Psoas muscle (tissue), 7 donors: ENCODE measurements at regions not wholly inside any gene's neighbourhood (a gene's known extent, or its start where the extent isn't known, plus 50 kb on each side); places are given as distances from the start of the nearest gene placed in this dataset.

ENCODE experiments used
- ATAC-seq, 4 donors: fragments of 200-7000 bp; cut with Tn5 transposase; one replicate each; pipeline ENCODE4 v1.9.1; 2020; ENCODE audit warnings: moderate library complexity in 3 of 4, mild to moderate bottlenecking in 2 of 4
- DNase-seq, 2 donors: peaks; one replicate each; pipeline ENCODE4 v3.0.0-alpha.2; 2020
- H3K27ac ChIP-seq: fragments of 200-600 bp; one replicate; pipeline ENCODE4 v1.8.0; 2022
- H3K27me3 ChIP-seq, 3 donors: fragments of 200-600 bp in 1 of 3; one replicate each; pipeline versions ENCODE4 v1.6.1 to v1.8.0; 2013 to 2022; ENCODE audit warnings: low read length in 2 of 3, mild to moderate bottlenecking in 2 of 3, moderate library complexity in 1 of 3; ENCODE audit not compliant: insufficient read depth in 3 of 3
- H3K36me3 ChIP-seq, 2 donors: fragments of 200-600 bp in 1 of 2; one replicate each; pipeline versions ENCODE4 v1.6.1 to v1.8.0; 2013 to 2022; ENCODE audit warnings: low read depth in 1 of 2, mild to moderate bottlenecking in 1 of 2, moderate library complexity in 1 of 2; ENCODE audit not compliant: insufficient read depth in 1 of 2
- H3K4me1 ChIP-seq: fragments of 200-600 bp; one replicate; pipeline ENCODE4 v1.8.0; 2022
- H3K4me3 ChIP-seq: fragments of 200-600 bp; one replicate; pipeline ENCODE4 v1.8.0; 2022; ENCODE audit warnings: mild to moderate bottlenecking
- H3K9me3 ChIP-seq: fragments of 200-600 bp; one replicate; pipeline ENCODE4 v1.8.0; 2022
- WGBS, 3 donors: extraction: QIAGEN DNeasy Blood & Tissue Kit; methylation state at CpG; one replicate each; pipeline versions ENCODE4 v1.1.6 to v1.1.7; 2013; 5-methylcytosine and 5-hydroxymethylcytosine counted together
- intact Hi-C, 2 donors: fragments of 100-400 bp; cut with DNase I; formaldehyde crosslinking; loops; one replicate each; pipeline versions ENCODE4 v1.11.0 to v1.14.2; 2022
- TF ChIP-seq, protein P1 (sequence below): fragments of 200-600 bp; IDR thresholded peaks from one replicate; pipeline ENCODE4 v1.8.0; 2022; ENCODE audit warnings: antibody characterized with exemption
- donor health status: healthy with polysubstance abuse.
- donor health status: DM: no; HTN: no; CAD: no; lungs with moderate emphysema.
- donor health status: Bipolar disorder and iron deficiency.
- donor health status: healthy.
- donor health status: DM: yes; HTN: yes; CAD: no.
- donor health status: DM: no; HTN: no; CAD: no.
- donor health status: DM: yes; HTN: yes; CAD: no.

GRCh38 chr13:79870123-79870522 lies 389.2 kb downstream of the NDFIP2 start:
- intact Hi-C loops = no loop called here
- H3K27ac ChIP-seq = no peak overlapping the region
- no peaks in the 10 kb centered on the region for H3K4me1 ChIP-seq
- H3K36me3 ChIP-seq = no peaks in the 10 kb centered on the region
- no peaks in the 10 kb centered on the region for H3K9me3 ChIP-seq
- TF ChIP-seq, protein P1, sequence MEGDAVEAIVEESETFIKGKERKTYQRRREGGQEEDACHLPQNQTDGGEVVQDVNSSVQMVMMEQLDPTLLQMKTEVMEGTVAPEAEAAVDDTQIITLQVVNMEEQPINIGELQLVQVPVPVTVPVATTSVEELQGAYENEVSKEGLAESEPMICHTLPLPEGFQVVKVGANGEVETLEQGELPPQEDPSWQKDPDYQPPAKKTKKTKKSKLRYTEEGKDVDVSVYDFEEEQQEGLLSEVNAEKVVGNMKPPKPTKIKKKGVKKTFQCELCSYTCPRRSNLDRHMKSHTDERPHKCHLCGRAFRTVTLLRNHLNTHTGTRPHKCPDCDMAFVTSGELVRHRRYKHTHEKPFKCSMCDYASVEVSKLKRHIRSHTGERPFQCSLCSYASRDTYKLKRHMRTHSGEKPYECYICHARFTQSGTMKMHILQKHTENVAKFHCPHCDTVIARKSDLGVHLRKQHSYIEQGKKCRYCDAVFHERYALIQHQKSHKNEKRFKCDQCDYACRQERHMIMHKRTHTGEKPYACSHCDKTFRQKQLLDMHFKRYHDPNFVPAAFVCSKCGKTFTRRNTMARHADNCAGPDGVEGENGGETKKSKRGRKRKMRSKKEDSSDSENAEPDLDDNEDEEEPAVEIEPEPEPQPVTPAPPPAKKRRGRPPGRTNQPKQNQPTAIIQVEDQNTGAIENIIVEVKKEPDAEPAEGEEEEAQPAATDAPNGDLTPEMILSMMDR = no peak
- DNase-seq (no peak), ATAC-seq (no peak)
- no peak overlapping the region for H3K4me3 ChIP-seq
- H3K27me3 ChIP-seq = no peaks in the 10 kb centered on the region

GRCh38 chr13:79869326-79869725 lies 388.4 kb downstream of the NDFIP2 start:
- H3K27ac ChIP-seq = no peak overlapping the region
- intact Hi-C loops = no loop called here
- ATAC-seq = no peak
- H3K4me1 ChIP-seq = no peaks in the 10 kb centered on the region
- no peak overlapping the region for H3K4me3 ChIP-seq
- no peaks in the 10 kb centered on the region for H3K27me3 ChIP-seq
- no peak for DNase-seq
- TF ChIP-seq, protein P1 = no peak
- no peaks in the 10 kb centered on the region for H3K9me3 ChIP-seq
- H3K36me3 ChIP-seq = no peaks in the 10 kb centered on the region
- 62 to 92% (median 84%) methylated on average over 2 of the region's 2 CpGs for WGBS, 3 donors

GRCh38 chr13:79867254-79867653 lies 386.3 kb downstream of the NDFIP2 start:
- DNase-seq (no peak), ATAC-seq (no peak)
- Histone ChIP-seq H3K4me3 (no peak overlapping the region), H3K9me3 (no peaks in the 10 kb centered on the region), H3K4me1 (no peaks in the 10 kb centered on the region), H3K27ac (no peak overlapping the region), H3K36me3 (no peaks in the 10 kb centered on the region), H3K27me3 (no peaks in the 10 kb centered on the region)
- WGBS, 3 donors = 72 to 76% (median 76%) methylated on average over 1 of the region's 1 CpG
- TF ChIP-seq, protein P1 = no peak
- intact Hi-C loops = no loop called here

- TF ChIP-seq, protein P1 = no peak
- 81 to 93% (median 89%) methylated on average over 2 of the region's 2 CpGs for WGBS, 3 donors
- Histone ChIP-seq H3K4me3 (no peak overlapping the region), H3K36me3 (no peaks in the 10 kb centered on the region), H3K27ac (no peak overlapping the region), H3K27me3 (no peaks in the 10 kb centered on the region), H3K9me3 (no peaks in the 10 kb centered on the region), H3K4me1 (no peaks in the 10 kb centered on the region)
- ATAC-seq (no peak), DNase-seq (no peak)
- intact Hi-C loops = no loop called here
Measured at GRCh38 chr13:79866436-79866835, 385.5 kb downstream of the NDFIP2 start.

DNA sequence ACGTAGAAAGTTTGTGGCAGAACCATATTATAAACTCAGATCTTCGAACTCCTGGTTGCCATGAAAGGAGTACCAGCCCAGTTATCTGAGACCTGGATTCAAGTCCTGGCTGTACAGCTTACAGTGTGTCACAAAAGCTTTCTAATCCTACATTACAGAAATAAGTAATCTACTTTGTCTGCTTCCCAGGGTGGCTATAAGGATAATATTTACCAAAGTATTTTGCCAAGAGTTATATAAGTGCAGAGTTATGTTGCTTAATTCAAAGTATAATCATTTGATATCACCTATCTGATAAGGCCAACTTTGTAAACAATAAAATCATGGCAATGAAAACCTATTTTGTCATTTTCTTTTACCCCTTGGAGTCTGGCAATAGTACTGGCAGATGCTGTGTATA lies 381.6 kb downstream of the NDFIP2 start:
- Histone ChIP-seq H3K36me3 (no peaks in the 10 kb centered on the region), H3K4me1 (no peaks in the 10 kb centered on the region), H3K9me3 (no peaks in the 10 kb centered on the region), H3K27ac (no peak overlapping the region), H3K27me3 (no peaks in the 10 kb centered on the region), H3K4me3 (no peak overlapping the region)
- ATAC-seq = no peak
- DNase-seq = no peak
- TF ChIP-seq, protein P1 = no peak
- intact Hi-C loops = no loop called here
- 80 to 86% (median 80%) methylated on average over 2 of the region's 2 CpGs for WGBS, 3 donors
